GM18907 (cell line): ENCODE measurements at regions not wholly inside any gene's neighbourhood (a gene's known extent, or its start where the extent isn't known, plus 50 kb on each side); places are given as distances from the start of the nearest gene placed in this dataset.
A peak's percentile ranks its signal among the peaks of the same experiment; 100 is the strongest.
"Not testable (repeated sequence)": the region's sequence is repeated elsewhere in the genome, so short reads cannot be mapped to it uniquely, and the experiment has no call there.

Experiments
- ATAC-seq: cut with Tn5 transposase; IDR thresholded peaks from one replicate; pipeline ENCODE4 v1.9.1; 2021; ENCODE audit warnings: mild to moderate bottlenecking, moderate library complexity; ENCODE audit not compliant: unreplicated experiment

- not testable (repeated sequence) for ATAC-seq
These were observed 92.1 kb downstream of the TRIM27 start for GRCh38 chr6:28831683-28832082.

GRCh38 chr6:28836703-28837102 lies 87.1 kb downstream of the TRIM27 start:
- ATAC-seq: not testable (repeated sequence)

- ATAC-seq: peak; percentile 58
These were observed 85.5 kb downstream of the TRIM27 start for GRCh38 chr6:28838289-28838633.

GRCh38 chr6:28838634-28839442 lies 84.9 kb downstream of the TRIM27 start:
- peak; percentile 67 for ATAC-seq

GRCh38 chr6:28839443-28840120 lies 84.2 kb downstream of the TRIM27 start:
- ATAC-seq: no peak

- ATAC-seq: no peak
These were observed 82.5 kb downstream of the TRIM27 start for GRCh38 chr6:28841290-28841689.

GRCh38 chr6:28848756-28849155 lies 75.0 kb downstream of the TRIM27 start:
- not testable (repeated sequence) for ATAC-seq
